HCT116 (cell line): ENCODE measurements at regions not wholly inside any gene's neighbourhood (a gene's known extent, or its start where the extent isn't known, plus 50 kb on each side); places are given as distances from the start of the nearest gene placed in this dataset.

Experiments used
- ATAC-seq: fragments of 200-7000 bp; cut with Tn5 transposase; 2 replicates; pipeline ENCODE4 v1.9.1; 2020; ENCODE audit warnings: mild to moderate bottlenecking, moderate library complexity
- BruUV-seq: library from RNA; stranded (reverse); fragments of 400-500 nt; replicated peaks from 2 replicates; lab custom pipeline; 2021; lab: Mats Ljungman, UMichigan
- CTCF ChIA-PET: fragments of 300-600 bp; sonication (Branson Sonifier 250); formaldehyde crosslinking; loops from one replicate; lab custom pipeline; 2021; ENCODE audit warnings: antibody characterized with exemption; lab: Charles Lee
- POLR2A ChIA-PET: fragments of 300-600, 350-600 bp; sonication (Branson Sonifier 250); formaldehyde crosslinking; loops from one replicate; lab custom pipeline; 2021; ENCODE audit warnings: antibody characterized with exemption; lab: Charles Lee
- RAD21 ChIA-PET, 2 experiments: fragments of 300-600 bp; sonication (Branson Sonifier 250); formaldehyde crosslinking; loops; one replicate each; lab custom pipeline; 2023; ENCODE audit warnings: low total read pairs in 2 of 2; ENCODE audit not compliant: uncharacterized antibody in 2 of 2, unreplicated experiment in 2 of 2, low non-redundant PET in 1 of 2; lab: Charles Lee
- DNase-seq: peaks from one replicate; pipeline ENCODE4 v3.0.0-alpha.2; 2010; ENCODE audit warnings: low read depth, low spot score
- H2AFZ ChIP-seq: fragments of 200-600 bp; shearing (Covaris generic), sonication (generic); 2 replicates; pipeline ENCODE4 v1.6.1; 2017; ENCODE audit warnings: low read depth, mixed run types, mixed read lengths, antibody characterized with exemption, low read length; ENCODE audit not compliant: poor library complexity, severe bottlenecking
- H3K27ac ChIP-seq: 2 replicates; pipeline ENCODE4 v1.5.1; 2012; ENCODE audit warnings: low read depth, low read length
- H3K27me3 ChIP-seq: fragments of 200-600 bp; sonication (generic); 2 replicates; pipeline ENCODE4 v1.6.1; 2016; ENCODE audit warnings: mixed run types, low read length, mixed read lengths; ENCODE audit not compliant: insufficient read depth
- H3K36me3 ChIP-seq, 2 experiments: fragments of 200-500 bp in 1 of 2; fragments of 200-600 bp in 1 of 2; sonication (Bioruptor generic) in 1 of 2; sonication (generic) in 1 of 2; 2 replicates each; pipeline versions ENCODE4 v1.5.1 to v1.6.1; 2014 to 2016; ENCODE audit warnings: low read length in 2 of 2, inconsistent platforms in 1 of 2, mixed read lengths in 1 of 2, mixed run types in 1 of 2; ENCODE audit not compliant: insufficient read depth in 2 of 2, control insufficient read depth in 1 of 2
- H3K4me1 ChIP-seq, 2 experiments: fragments of 200-600 bp in 1 of 2; sonication (generic) in 1 of 2; 2 replicates each; pipeline versions ENCODE4 v1.5.1 to v1.6.1; 2012 to 2017; ENCODE audit warnings: low read length in 2 of 2, inconsistent platforms in 1 of 2, mild to moderate bottlenecking in 1 of 2, mixed read lengths in 1 of 2, mixed run types in 1 of 2, moderate library complexity in 1 of 2; ENCODE audit not compliant: insufficient read depth in 2 of 2, control insufficient read depth in 1 of 2
- H3K4me2 ChIP-seq: fragments of 200-600 bp; sonication (generic); 2 replicates; pipeline ENCODE4 v1.6.1; 2017; ENCODE audit warnings: mixed run types, low read length, mixed read lengths
- H3K4me3 ChIP-seq, 2 experiments: fragments of 200-600 bp in 1 of 2; sonication (generic) in 1 of 2; replicated peaks in 1 of 2; 2 replicates each; pipeline ENCODE4 v1.5.1; 2011 to 2016; ENCODE audit warnings: low read length in 2 of 2, control low read depth in 1 of 2, low read depth in 1 of 2, mild to moderate bottlenecking in 1 of 2, mixed read lengths in 1 of 2, mixed run types in 1 of 2
- H3K79me2 ChIP-seq: fragments of 200-600 bp; sonication (generic); 2 replicates; pipeline ENCODE4 v1.6.1; 2017; ENCODE audit warnings: mild to moderate bottlenecking, mixed run types, low read length, moderate library complexity, mixed read lengths; ENCODE audit not compliant: insufficient read depth
- H3K9ac ChIP-seq: fragments of 200-600 bp; sonication (generic); 2 replicates; pipeline ENCODE4 v1.6.1; 2016; ENCODE audit warnings: low read length, mixed read lengths
- H3K9me2 ChIP-seq: fragments of 200-600 bp; sonication (generic), shearing (Covaris generic); 2 replicates; pipeline ENCODE4 v1.6.1; 2017; ENCODE audit warnings: mixed run types, mild to moderate bottlenecking, moderate library complexity; ENCODE audit not compliant: insufficient read depth
- H3K9me3 ChIP-seq, 2 experiments: fragments of 200-500 bp in 1 of 2; fragments of 200-600 bp in 1 of 2; sonication (Bioruptor generic) in 1 of 2; sonication (generic) in 1 of 2; 2 replicates each; pipeline ENCODE4 v1.6.1; 2014 to 2017; ENCODE audit warnings: low read length in 2 of 2, mixed read lengths in 2 of 2, inconsistent platforms in 1 of 2, low read depth in 1 of 2, mild to moderate bottlenecking in 1 of 2, mixed run types in 1 of 2, moderate library complexity in 1 of 2; ENCODE audit not compliant: control insufficient read depth in 1 of 2, insufficient read depth in 1 of 2
- H4K20me1 ChIP-seq: fragments of 200-600 bp; sonication (generic), shearing (Covaris generic); 2 replicates; pipeline ENCODE4 v1.6.1; 2017; ENCODE audit warnings: mixed run types, mild to moderate bottlenecking, moderate library complexity; ENCODE audit not compliant: insufficient read depth
- EZH2phosphoT487 ChIP-seq: fragments of 200-600 bp; IDR thresholded peaks from 2 replicates; pipeline ENCODE4 v1.6.1; 2018; ENCODE audit warnings: antibody characterized with exemption, borderline replicate concordance
- POLR2A ChIP-seq: IDR thresholded peaks from 2 replicates; pipeline ENCODE4 v1.7.0; 2011; ENCODE audit warnings: borderline replicate concordance; ENCODE audit not compliant: insufficient read depth, insufficient read length; ENCODE audit errors: extremely low read depth
- SIN3A ChIP-seq: IDR thresholded peaks from 2 replicates; pipeline ENCODE4 v1.6.1; 2012; ENCODE audit warnings: low read depth
- SRF ChIP-seq: IDR thresholded peaks from 2 replicates; pipeline ENCODE4 v1.6.1; 2012; ENCODE audit warnings: low read depth
- TCF7L2 ChIP-seq: IDR thresholded peaks from 2 replicates; pipeline ENCODE4 v1.7.0; 2011; ENCODE audit warnings: borderline replicate concordance, inconsistent platforms; ENCODE audit not compliant: insufficient read depth, insufficient read length; ENCODE audit errors: extremely low read depth
- intact Hi-C: fragments of 100-400 bp; cut with micrococcal nuclease; formaldehyde crosslinking; loops from 2 replicates; pipeline ENCODE4 v1.10.0; 2022
- TF ChIP-seq, protein P1 (sequence below): IDR thresholded peaks from 2 replicates; pipeline ENCODE4 v1.6.1; 2012; ENCODE audit warnings: low read depth
- TF ChIP-seq, protein P2 (sequence below): IDR thresholded peaks from 2 replicates; pipeline ENCODE4 v1.6.1; 2011; ENCODE audit warnings: mild to moderate bottlenecking, low read length, moderate library complexity; ENCODE audit not compliant: insufficient replicate concordance; ENCODE audit errors: extremely low read depth

- RAD21 ChIA-PET, result no interaction called here
- TF ChIP-seq, protein P1, sequence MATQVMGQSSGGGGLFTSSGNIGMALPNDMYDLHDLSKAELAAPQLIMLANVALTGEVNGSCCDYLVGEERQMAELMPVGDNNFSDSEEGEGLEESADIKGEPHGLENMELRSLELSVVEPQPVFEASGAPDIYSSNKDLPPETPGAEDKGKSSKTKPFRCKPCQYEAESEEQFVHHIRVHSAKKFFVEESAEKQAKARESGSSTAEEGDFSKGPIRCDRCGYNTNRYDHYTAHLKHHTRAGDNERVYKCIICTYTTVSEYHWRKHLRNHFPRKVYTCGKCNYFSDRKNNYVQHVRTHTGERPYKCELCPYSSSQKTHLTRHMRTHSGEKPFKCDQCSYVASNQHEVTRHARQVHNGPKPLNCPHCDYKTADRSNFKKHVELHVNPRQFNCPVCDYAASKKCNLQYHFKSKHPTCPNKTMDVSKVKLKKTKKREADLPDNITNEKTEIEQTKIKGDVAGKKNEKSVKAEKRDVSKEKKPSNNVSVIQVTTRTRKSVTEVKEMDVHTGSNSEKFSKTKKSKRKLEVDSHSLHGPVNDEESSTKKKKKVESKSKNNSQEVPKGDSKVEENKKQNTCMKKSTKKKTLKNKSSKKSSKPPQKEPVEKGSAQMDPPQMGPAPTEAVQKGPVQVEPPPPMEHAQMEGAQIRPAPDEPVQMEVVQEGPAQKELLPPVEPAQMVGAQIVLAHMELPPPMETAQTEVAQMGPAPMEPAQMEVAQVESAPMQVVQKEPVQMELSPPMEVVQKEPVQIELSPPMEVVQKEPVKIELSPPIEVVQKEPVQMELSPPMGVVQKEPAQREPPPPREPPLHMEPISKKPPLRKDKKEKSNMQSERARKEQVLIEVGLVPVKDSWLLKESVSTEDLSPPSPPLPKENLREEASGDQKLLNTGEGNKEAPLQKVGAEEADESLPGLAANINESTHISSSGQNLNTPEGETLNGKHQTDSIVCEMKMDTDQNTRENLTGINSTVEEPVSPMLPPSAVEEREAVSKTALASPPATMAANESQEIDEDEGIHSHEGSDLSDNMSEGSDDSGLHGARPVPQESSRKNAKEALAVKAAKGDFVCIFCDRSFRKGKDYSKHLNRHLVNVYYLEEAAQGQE, result no peak
- TF ChIP-seq EZH2phosphoT487 (no peak), POLR2A (no peak), SRF (no peak), TCF7L2 (no peak), SIN3A (no peak)
- TF ChIP-seq, protein P2, sequence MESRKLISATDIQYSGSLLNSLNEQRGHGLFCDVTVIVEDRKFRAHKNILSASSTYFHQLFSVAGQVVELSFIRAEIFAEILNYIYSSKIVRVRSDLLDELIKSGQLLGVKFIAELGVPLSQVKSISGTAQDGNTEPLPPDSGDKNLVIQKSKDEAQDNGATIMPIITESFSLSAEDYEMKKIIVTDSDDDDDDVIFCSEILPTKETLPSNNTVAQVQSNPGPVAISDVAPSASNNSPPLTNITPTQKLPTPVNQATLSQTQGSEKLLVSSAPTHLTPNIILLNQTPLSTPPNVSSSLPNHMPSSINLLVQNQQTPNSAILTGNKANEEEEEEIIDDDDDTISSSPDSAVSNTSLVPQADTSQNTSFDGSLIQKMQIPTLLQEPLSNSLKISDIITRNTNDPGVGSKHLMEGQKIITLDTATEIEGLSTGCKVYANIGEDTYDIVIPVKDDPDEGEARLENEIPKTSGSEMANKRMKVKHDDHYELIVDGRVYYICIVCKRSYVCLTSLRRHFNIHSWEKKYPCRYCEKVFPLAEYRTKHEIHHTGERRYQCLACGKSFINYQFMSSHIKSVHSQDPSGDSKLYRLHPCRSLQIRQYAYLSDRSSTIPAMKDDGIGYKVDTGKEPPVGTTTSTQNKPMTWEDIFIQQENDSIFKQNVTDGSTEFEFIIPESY, result no peak
- TF ChIP-seq, all 23 proteins: peak for 0
- POLR2A ChIA-PET, result no interaction called here
- ATAC-seq (no peak), DNase-seq (no peak)
- Histone ChIP-seq H3K9ac (no peak overlapping the region), H3K4me3 (no peak overlapping the region), H3K27me3 (no peaks in the 10 kb centered on the region), H3K9me3 (peaks cover 0 to 4% of the 10 kb centered on the region in 2 experiments; a peak in 1 of 4 replicates), H3K9me2 (no peaks in the 10 kb centered on the region), H3K79me2 (no peaks in the 10 kb centered on the region), H3K27ac (no peak overlapping the region), H3K36me3 (no peaks in the 10 kb centered on the region), H4K20me1 (no peaks in the 10 kb centered on the region), H2AFZ (no peak overlapping the region), H3K4me2 (no peak overlapping the region), H3K4me1 (peaks cover 2 to 7% of the 10 kb centered on the region in 2 experiments; a peak in 2 of 4 replicates)
- BruUV-seq, result no TSS peak
- intact Hi-C loops, result no loop called here
- CTCF ChIA-PET, result no interaction called here
Observed at GRCh38 chr2:173523497-173523896, 168.8 kb downstream of the CDCA7 start.
